Lower leg skin (tissue), 4 donors: ENCODE measurements at regions not wholly inside any gene's neighbourhood (a gene's known extent, or its start where the extent isn't known, plus 50 kb on each side); places are given as distances from the start of the nearest gene placed in this dataset.
"Not testable (repeated sequence)": the region's sequence is repeated elsewhere in the genome, so short reads cannot be mapped to it uniquely, and the experiment has no call there.

ENCODE experiments used
- DNase-seq, 2 donors: peaks; one replicate each; pipeline ENCODE4 v3.0.0-alpha.2; 2019; ENCODE audit warnings: low spot score in 2 of 2
- H3K4me3 ChIP-seq: fragments of 200-600 bp; sonication (generic); 2 replicates; pipeline ENCODE4 v1.5.1; 2017; ENCODE audit warnings: mild to moderate bottlenecking, low read depth; ENCODE audit not compliant: poor library complexity, severe bottlenecking
- POLR2A ChIP-seq, 2 donors: fragments of 450-650 bp; IDR thresholded peaks; one replicate each; pipeline ENCODE4 v1.6.1; 2016 to 2017; ENCODE audit warnings: antibody characterized with exemption in 2 of 2, mild to moderate bottlenecking in 1 of 2, moderate library complexity in 1 of 2
- WGBS, 2 donors: methylation state at CpG; one replicate each; pipeline ENCODE4 v1.1.5; 2018; 5-methylcytosine and 5-hydroxymethylcytosine counted together
- intact Hi-C: fragments of 100-400 bp; cut with DNase I; formaldehyde crosslinking; loops from one replicate; pipeline ENCODE4 v1.15.0; 2023; ENCODE audit warnings: low total_unique reads
- TF ChIP-seq, protein P1 (sequence below), 3 donors: fragments of 450-650 bp; IDR thresholded peaks; one replicate each; pipeline ENCODE4 v1.5.1; 2016; ENCODE audit warnings: antibody characterized with exemption in 3 of 3, mild to moderate bottlenecking in 3 of 3, moderate library complexity in 2 of 3

DNA sequence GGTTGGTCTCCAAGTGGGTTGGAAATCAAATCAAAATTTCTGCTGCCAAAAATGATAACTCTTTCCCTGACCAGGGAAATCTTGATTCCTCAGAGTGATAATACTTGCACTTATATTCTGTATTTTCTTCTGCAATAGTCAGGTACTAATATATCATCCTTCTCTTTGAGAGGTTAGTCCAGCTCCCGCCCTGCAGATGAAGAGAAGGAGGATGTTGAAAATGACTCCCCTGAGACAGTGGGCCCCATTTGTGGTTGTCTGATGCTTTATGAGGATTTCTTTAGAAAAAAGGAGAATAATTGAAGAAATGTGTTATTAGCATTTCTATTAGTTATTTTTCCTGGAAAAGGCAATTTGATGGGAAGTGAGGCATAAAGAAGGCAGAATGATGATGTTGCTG is 213.0 kb downstream of the SEC23IP start:
- WGBS, 2 donors, result 61 to 74% methylated on average over 1 of the region's 1 CpG
- H3K4me3 ChIP-seq, result no peak overlapping the region
- DNase-seq, result no peak

DNA sequence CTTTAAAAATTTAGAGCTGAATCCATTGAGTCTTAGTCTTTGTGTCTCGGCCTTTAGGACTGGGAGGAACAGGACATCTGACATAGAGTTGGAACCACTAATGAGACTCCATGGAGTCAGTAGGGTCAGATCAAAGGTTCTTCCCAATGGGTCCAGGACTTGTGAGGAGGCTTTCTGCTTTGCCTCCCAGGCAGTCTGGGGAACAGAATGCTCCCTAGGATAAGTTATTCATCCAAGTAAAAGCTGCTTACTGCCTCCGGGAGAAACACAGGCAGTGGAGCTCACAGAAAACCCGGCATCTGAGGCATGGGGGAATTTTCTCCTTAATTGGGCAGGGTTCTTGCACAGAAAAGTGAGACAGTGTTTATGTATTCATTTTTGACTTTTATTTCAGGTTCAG is 216.4 kb downstream of the SEC23IP start:
- WGBS, 2 donors, result 64 to 75% methylated on average over 3 of the region's 3 CpGs
- intact Hi-C loops, result no loop called here
- H3K4me3 ChIP-seq, result no peak overlapping the region
- no peak for DNase-seq
- no peak for TF ChIP-seq POLR2A (IDR thresholded peaks at IDR 0.05)
- TF ChIP-seq, protein P1, sequence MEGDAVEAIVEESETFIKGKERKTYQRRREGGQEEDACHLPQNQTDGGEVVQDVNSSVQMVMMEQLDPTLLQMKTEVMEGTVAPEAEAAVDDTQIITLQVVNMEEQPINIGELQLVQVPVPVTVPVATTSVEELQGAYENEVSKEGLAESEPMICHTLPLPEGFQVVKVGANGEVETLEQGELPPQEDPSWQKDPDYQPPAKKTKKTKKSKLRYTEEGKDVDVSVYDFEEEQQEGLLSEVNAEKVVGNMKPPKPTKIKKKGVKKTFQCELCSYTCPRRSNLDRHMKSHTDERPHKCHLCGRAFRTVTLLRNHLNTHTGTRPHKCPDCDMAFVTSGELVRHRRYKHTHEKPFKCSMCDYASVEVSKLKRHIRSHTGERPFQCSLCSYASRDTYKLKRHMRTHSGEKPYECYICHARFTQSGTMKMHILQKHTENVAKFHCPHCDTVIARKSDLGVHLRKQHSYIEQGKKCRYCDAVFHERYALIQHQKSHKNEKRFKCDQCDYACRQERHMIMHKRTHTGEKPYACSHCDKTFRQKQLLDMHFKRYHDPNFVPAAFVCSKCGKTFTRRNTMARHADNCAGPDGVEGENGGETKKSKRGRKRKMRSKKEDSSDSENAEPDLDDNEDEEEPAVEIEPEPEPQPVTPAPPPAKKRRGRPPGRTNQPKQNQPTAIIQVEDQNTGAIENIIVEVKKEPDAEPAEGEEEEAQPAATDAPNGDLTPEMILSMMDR (IDR thresholded peaks at IDR 0.05), result no peak

More for the DNA sequence above, 213.0 kb downstream of the SEC23IP start:
- intact Hi-C loops, result no loop called here
- TF ChIP-seq POLR2A (IDR thresholded peaks at IDR 0.05), result no peak
- TF ChIP-seq, protein P1 (IDR thresholded peaks at IDR 0.05), result no peak

DNA sequence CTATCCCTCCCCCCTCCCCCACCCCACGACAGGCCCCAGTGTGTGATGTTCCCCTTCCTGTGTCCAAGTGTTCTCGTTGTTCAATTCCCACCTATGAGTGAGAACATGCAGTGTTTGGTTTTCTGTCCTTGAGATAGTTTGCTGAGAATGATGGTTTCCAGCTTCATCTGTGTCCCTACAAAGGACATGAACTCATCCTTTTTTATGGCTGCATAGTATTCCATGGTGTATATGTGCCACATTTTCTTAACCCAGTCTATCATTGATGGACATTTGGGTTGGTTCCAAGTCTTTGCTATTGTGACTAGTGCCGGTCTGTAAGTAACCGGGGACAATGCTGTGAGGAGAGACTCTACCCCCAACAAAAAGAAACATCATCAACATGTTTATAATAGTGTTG is 217.2 kb downstream of the SEC23IP start:
- intact Hi-C loops, DNase-seq, H3K4me3 ChIP-seq: not testable (repeated sequence)
- WGBS, 2 donors, result 85% methylated on average over 4 of the region's 4 CpGs

DNA sequence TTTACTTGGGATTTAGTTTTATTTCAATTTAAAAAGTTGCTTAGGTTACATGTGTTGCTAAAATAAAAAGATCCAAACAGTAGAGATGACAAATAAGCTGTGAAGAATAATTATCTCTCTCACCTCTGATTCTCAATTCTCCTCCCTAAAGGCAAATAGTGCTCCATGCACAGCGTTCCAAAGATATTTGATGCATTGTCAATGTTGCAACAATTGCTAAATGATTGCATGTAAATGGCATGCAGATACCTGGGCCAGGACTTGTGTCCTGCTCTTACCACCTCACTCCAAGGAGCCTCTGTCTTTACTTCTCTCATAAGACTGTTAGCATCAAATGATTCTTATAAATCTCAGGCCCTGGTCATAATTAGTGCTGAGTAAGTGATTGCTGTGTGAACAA is 217.7 kb downstream of the SEC23IP start:
- WGBS, 2 donors, result 35 to 54% methylated on average over 1 of the region's 1 CpG
- TF ChIP-seq, protein P1 (IDR thresholded peaks at IDR 0.05), result no peak
- TF ChIP-seq POLR2A (IDR thresholded peaks at IDR 0.05), result no peak
- intact Hi-C loops, result no loop called here

DNA sequence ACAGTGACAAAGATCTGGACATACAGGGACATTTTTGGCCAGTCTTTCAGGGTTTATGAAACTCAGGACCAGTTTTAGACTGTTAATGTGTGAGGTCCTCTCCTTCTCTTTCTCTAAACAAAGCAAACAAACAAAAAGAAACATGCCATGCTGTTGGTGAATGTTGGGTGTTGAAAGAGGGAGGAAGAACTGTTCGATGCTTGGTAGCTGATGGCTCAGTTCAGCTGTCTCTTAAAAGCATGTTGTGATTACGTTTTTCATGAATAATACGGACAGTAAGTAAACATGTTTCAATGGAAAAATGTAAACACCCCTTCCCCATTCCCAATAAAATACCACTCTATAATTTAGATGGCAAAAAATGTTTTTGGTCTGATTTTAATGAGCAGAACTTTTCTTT is 219.1 kb downstream of the SEC23IP start:
- no peak for DNase-seq
- WGBS, 2 donors, result 31 to 79% methylated on average over 3 of the region's 3 CpGs
- intact Hi-C loops, result no loop called here
- H3K4me3 ChIP-seq, result no peak overlapping the region
- TF ChIP-seq, protein P1 (IDR thresholded peaks at IDR 0.05), result no peak
- TF ChIP-seq POLR2A (IDR thresholded peaks at IDR 0.05), result no peak

More for the DNA sequence above, 217.7 kb downstream of the SEC23IP start:
- no peak for DNase-seq
- no peak overlapping the region for H3K4me3 ChIP-seq

DNA sequence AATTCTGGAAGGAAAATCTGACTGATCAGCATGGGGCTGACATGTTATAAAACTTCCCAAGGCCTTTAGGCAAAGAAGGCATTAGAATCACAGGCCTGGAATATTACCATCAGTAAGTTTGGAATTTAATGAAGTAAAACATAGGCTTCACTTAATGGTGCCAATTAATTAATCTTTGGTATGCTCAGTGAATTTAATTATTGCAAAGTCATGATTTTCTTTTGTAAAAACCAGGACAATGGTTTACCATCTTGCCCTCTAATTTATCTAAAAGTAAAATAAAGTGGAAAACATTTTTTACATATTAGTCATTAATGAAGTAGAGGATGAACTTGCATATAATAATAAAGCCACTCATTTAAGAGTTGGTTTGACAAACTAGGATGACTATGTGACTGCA is 220.3 kb downstream of the SEC23IP start:
- DNase-seq, result no peak
- no peak for TF ChIP-seq POLR2A (IDR thresholded peaks at IDR 0.05)
- TF ChIP-seq, protein P1 (IDR thresholded peaks at IDR 0.05), result no peak
- no peak overlapping the region for H3K4me3 ChIP-seq
- intact Hi-C loops, result no loop called here
